Mesenchymal stem cell (in vitro differentiated cells and primary cell): ENCODE measurements at regions not wholly inside any gene's neighbourhood (a gene's known extent, or its start where the extent isn't known, plus 50 kb on each side); places are given as distances from the start of the nearest gene placed in this dataset.

Experiments used
- DNase-seq: peaks from one replicate; pipeline ENCODE4 v3.0.0-alpha.2; 2013
- H2AFZ ChIP-seq: one replicate; pipeline ENCODE4 v1.6.1; 2013; ENCODE audit warnings: low read depth, mild to moderate bottlenecking, control low read depth, inconsistent platforms, low read length, moderate library complexity
- H2AK5ac ChIP-seq: 2 replicates; pipeline ENCODE4 v1.6.1; 2013; ENCODE audit warnings: low read length, moderate library complexity, mild to moderate bottlenecking, inconsistent platforms; ENCODE audit not compliant: severe bottlenecking
- H2BK120ac ChIP-seq: one replicate; pipeline ENCODE4 v1.6.1; 2013; ENCODE audit warnings: low read depth, mild to moderate bottlenecking, inconsistent platforms, low read length, moderate library complexity
- H2BK12ac ChIP-seq, 2 experiments: one replicate each; pipeline ENCODE4 v1.6.1; 2013; ENCODE audit warnings: inconsistent platforms in 2 of 2, low read length in 2 of 2, mild to moderate bottlenecking in 2 of 2, moderate library complexity in 2 of 2, control low read depth in 1 of 2
- H2BK15ac ChIP-seq: one replicate; pipeline ENCODE4 v1.6.1; 2013; ENCODE audit warnings: mild to moderate bottlenecking, low read depth, inconsistent platforms; ENCODE audit not compliant: poor library complexity, severe bottlenecking
- H2BK5ac ChIP-seq: 2 replicates; pipeline ENCODE4 v1.6.1; 2013; ENCODE audit warnings: low read depth, mild to moderate bottlenecking, low read length, control low read depth, inconsistent platforms; ENCODE audit not compliant: poor library complexity, severe bottlenecking
- H3K14ac ChIP-seq, 2 experiments: one replicate each; pipeline ENCODE4 v1.6.1; 2013; ENCODE audit warnings: inconsistent platforms in 2 of 2, low read length in 2 of 2, control low read depth in 1 of 2, mild to moderate bottlenecking in 1 of 2, moderate library complexity in 1 of 2
- H3K18ac ChIP-seq, 2 experiments: one replicate each; pipeline ENCODE4 v1.6.1; 2013; ENCODE audit warnings: inconsistent platforms in 2 of 2, low read length in 2 of 2, control low read depth in 1 of 2, low read depth in 1 of 2, mild to moderate bottlenecking in 1 of 2
- H3K23ac ChIP-seq, 2 experiments: one replicate each; pipeline ENCODE4 v1.6.1; 2013; ENCODE audit warnings: inconsistent platforms in 2 of 2, low read length in 2 of 2, mild to moderate bottlenecking in 2 of 2, moderate library complexity in 2 of 2, control low read depth in 1 of 2
- H3K27ac ChIP-seq: 2 replicates; pipeline ENCODE4 v1.5.1; 2013; ENCODE audit warnings: mild to moderate bottlenecking, moderate library complexity, low read length, control low read depth, inconsistent platforms; ENCODE audit not compliant: poor library complexity, severe bottlenecking
- H3K27me3 ChIP-seq, 2 experiments: 2 replicates each; pipeline versions ENCODE4 v1.6.1 to v1.7.0; 2013; ENCODE audit warnings: low read length in 2 of 2, mild to moderate bottlenecking in 2 of 2, moderate library complexity in 2 of 2, control low read depth in 1 of 2, inconsistent platforms in 1 of 2; ENCODE audit not compliant: control insufficient read depth in 1 of 2, insufficient read depth in 1 of 2
- H3K36me3 ChIP-seq, 2 experiments: 2 replicates each; pipeline versions ENCODE4 v1.6.1 to v1.7.0; 2013; ENCODE audit warnings: low read length in 2 of 2, control low read depth in 1 of 2, inconsistent platforms in 1 of 2, low read depth in 1 of 2, mild to moderate bottlenecking in 1 of 2; ENCODE audit not compliant: insufficient read depth in 2 of 2, control insufficient read depth in 1 of 2
- H3K4ac ChIP-seq, 2 experiments: one replicate each; pipeline ENCODE4 v1.6.1; 2013; ENCODE audit warnings: inconsistent platforms in 2 of 2, low read length in 2 of 2, mild to moderate bottlenecking in 2 of 2, moderate library complexity in 2 of 2, control low read depth in 1 of 2, low read depth in 1 of 2
- H3K4me1 ChIP-seq: 2 replicates; pipeline ENCODE4 v1.6.1; 2013; ENCODE audit warnings: low read depth, low read length, control low read depth; ENCODE audit not compliant: control insufficient read depth, insufficient read depth
- H3K4me2 ChIP-seq: 2 replicates; pipeline ENCODE4 v1.6.1; 2013; ENCODE audit warnings: low read length, mild to moderate bottlenecking, inconsistent platforms; ENCODE audit not compliant: poor library complexity, severe bottlenecking
- H3K4me3 ChIP-seq, 2 experiments: 2 replicates each; pipeline versions ENCODE4 v1.5.1 to v1.7.0; 2013; ENCODE audit warnings: low read length in 2 of 2, mild to moderate bottlenecking in 2 of 2, control low read depth in 1 of 2, low read depth in 1 of 2; ENCODE audit not compliant: insufficient read depth in 1 of 2
- H3K79me1 ChIP-seq: replicated peaks from 2 replicates; pipeline ENCODE4 v1.6.1; 2013; ENCODE audit warnings: mild to moderate bottlenecking, control low read depth, low read length, inconsistent platforms; ENCODE audit not compliant: poor library complexity, severe bottlenecking
- H3K9ac ChIP-seq: 2 replicates; pipeline ENCODE4 v1.7.0; 2013; ENCODE audit warnings: mild to moderate bottlenecking, low read length, moderate library complexity
- H3K9me3 ChIP-seq: 2 replicates; pipeline ENCODE4 v1.7.0; 2013; ENCODE audit warnings: mild to moderate bottlenecking, low read length; ENCODE audit not compliant: control insufficient read depth
- H4K8ac ChIP-seq: one replicate; pipeline ENCODE4 v1.6.1; 2013; ENCODE audit warnings: inconsistent platforms, mild to moderate bottlenecking, low read length, moderate library complexity
- H4K91ac ChIP-seq: one replicate; pipeline ENCODE4 v1.6.1; 2013; ENCODE audit warnings: mild to moderate bottlenecking, low read length, inconsistent platforms
- WGBS: methylation state at CpG from one replicate; pipeline ENCODE4 v1.1.7; 2013; ENCODE audit warnings: mixed read lengths; 5-methylcytosine and 5-hydroxymethylcytosine counted together

DNA sequence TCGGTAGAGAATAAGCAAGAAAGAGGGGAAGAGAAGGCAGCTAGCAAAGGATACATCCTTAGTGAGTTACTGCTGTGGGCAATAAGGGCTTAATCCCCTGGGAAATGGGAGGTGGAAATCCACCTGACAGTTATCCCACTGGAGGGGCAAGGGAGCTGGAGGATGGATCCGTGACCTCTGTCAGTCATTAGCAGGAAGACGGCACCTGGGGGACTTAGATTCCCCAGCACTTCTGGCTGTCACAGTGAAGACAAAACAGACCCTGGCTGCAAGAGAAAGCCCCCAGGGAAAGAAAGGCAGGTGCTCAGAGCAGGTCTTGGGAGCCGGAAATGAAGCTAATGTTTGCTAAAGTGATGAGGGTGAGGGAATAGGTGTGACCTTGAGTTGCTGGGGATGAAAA is 70.4 kb upstream of the MRI1 start:
- Histone ChIP-seq H3K14ac (no peak overlapping the region), H3K4me1 (peaks cover 2% of the 10 kb centered on the region), H2BK120ac (no peak overlapping the region), H3K23ac (no peak overlapping the region), H3K4me3 (no peak overlapping the region), H2BK5ac (no peak overlapping the region), H4K8ac (no peak overlapping the region), H3K36me3 (no peaks in the 10 kb centered on the region), H2AFZ (no peak overlapping the region), H3K79me1 (no peaks in the 10 kb centered on the region), H3K18ac (no peak overlapping the region), H2BK12ac (no peak overlapping the region), H3K4ac (no peak overlapping the region), H3K4me2 (no peak overlapping the region), H2AK5ac (no peak overlapping the region), H3K27ac (no peak overlapping the region), H2BK15ac (no peak overlapping the region), H3K27me3 (peaks cover 0 to 13% of the 10 kb centered on the region in 2 experiments), H3K9me3 (no peaks in the 10 kb centered on the region), H4K91ac (no peak overlapping the region), H3K9ac (no peak overlapping the region)
- 80% methylated on average over 4 of the region's 4 CpGs for WGBS
- DNase-seq, result no peak

DNA sequence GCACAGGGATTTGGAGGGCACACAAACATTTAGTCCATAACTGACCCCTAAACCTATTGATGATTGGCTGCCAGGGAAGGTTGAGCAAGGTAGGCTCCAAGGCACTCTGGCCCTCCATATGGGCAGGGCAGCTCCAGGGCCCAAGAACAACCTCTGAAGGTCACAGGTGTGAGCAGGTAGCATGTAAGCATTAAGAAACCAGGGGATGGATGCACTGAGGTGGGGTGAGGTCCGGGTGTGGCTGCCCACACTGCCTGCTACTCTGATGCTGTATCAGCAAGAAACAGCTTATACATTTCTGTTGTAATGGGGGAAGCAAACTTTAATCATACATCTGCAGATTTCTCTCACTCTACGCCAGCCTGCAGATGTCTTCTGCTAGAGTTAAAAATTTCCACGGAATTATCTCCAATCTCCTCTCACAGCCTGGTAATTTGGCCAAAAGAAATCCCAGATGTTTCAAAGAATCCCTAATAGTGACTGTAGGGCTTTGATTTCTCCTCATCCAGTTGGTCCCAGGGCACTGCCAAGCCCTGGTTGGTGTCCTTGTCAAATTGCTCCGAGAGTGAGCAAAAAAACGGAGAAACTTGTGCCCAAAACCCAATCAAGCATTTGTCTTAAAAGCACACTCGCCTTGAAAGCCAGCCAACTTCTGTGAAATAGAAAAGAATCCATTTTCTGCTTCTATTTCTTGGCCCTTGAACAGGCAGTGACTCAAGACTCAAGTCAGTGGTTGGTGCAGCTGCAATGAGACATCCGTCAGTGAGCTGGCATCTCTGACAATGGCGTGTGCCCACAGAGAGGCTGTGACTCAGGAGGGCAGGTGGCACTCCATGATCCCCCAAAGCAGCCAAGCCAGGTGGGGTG is 72.5 kb upstream of the MRI1 start:
- Histone ChIP-seq H2AK5ac (no peak overlapping the region), H3K18ac (no peak overlapping the region), H3K14ac (no peak overlapping the region), H3K9me3 (no peaks in the 10 kb centered on the region), H3K23ac (no peak overlapping the region), H2BK12ac (no peak overlapping the region), H3K4me2 (no peak overlapping the region), H3K36me3 (no peaks in the 10 kb centered on the region), H2AFZ (no peak overlapping the region), H2BK120ac (no peak overlapping the region), H3K4me3 (peak overlapping the region in 1 of 2 experiments; percentile 41), H4K8ac (no peak overlapping the region), H3K27me3 (peaks cover 0 to 10% of the 10 kb centered on the region in 2 experiments), H2BK5ac (no peak overlapping the region), H3K27ac (no peak overlapping the region), H3K79me1 (no peaks in the 10 kb centered on the region), H3K4me1 (peaks cover 2% of the 10 kb centered on the region), H3K9ac (peak overlapping the region; percentile 37), H4K91ac (no peak overlapping the region), H3K4ac (no peak overlapping the region), H2BK15ac (no peak overlapping the region)
- DNase-seq, result no peak
- 73% methylated on average over 8 of the region's 8 CpGs for WGBS

DNA sequence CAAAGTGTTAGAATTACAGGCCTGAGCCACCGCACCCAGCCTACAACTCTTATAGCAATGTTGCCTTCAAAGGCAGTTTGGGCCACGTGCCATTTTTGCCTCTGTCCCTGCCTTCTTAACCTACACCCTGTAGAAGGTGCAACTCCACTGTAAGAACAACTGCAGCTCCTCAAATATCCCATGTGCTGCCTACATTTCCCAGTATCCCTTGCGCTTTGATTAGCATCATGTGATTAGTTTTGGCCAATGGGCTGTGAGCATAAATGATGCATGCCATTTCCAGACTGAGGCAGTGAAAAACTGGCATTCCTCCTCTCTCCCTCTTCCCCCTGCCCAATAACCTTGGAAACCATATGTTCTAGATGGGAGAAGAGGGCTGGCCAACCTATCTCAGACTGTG is 75.2 kb upstream of the MRI1 start:
- Histone ChIP-seq H2AFZ (no peak overlapping the region), H3K4me1 (peaks cover 2% of the 10 kb centered on the region), H3K27me3 (peaks cover 0 to 3% of the 10 kb centered on the region in 2 experiments), H3K36me3 (no peaks in the 10 kb centered on the region), H3K9me3 (no peaks in the 10 kb centered on the region), H2BK120ac (no peak overlapping the region), H3K4ac (no peak overlapping the region), H3K4me2 (no peak overlapping the region), H4K8ac (no peak overlapping the region), H3K4me3 (no peak overlapping the region), H2BK12ac (no peak overlapping the region), H2BK5ac (no peak overlapping the region), H3K27ac (no peak overlapping the region), H4K91ac (peak overlapping the region; percentile 27), H3K18ac (no peak overlapping the region), H3K23ac (no peak overlapping the region), H3K14ac (no peak overlapping the region), H2BK15ac (no peak overlapping the region), H2AK5ac (no peak overlapping the region), H3K79me1 (no peaks in the 10 kb centered on the region), H3K9ac (no peak overlapping the region)
- WGBS, result 64% methylated on average over 3 of the region's 3 CpGs
- peak; percentile 3 for DNase-seq

DNA sequence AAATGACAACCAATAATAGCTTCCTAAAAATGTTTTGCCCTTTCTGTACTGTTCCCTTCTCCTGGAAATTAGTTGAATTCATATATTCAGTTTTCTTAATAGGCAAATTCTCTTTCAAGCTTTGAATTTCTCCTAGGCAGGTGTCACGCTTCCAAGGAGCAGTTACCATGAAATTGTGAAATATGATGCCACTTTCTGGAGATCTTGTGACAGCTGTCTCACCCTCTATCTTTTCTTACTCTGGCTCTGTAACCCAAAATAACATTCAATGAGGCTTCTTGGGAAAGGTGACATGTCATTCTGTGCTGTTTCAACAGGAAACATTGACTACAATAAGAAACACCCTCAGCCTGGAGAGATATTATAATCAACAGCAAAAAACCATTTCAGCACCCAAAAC is 80.3 kb upstream of the MRI1 start:
- Histone ChIP-seq H2BK15ac (no peak overlapping the region), H2AK5ac (no peak overlapping the region), H3K4me2 (no peak overlapping the region), H3K4me3 (no peak overlapping the region), H2AFZ (no peak overlapping the region), H4K91ac (no peak overlapping the region), H3K9me3 (peaks cover 15% of the 10 kb centered on the region), H3K27ac (no peak overlapping the region), H3K36me3 (no peaks in the 10 kb centered on the region), H4K8ac (no peak overlapping the region), H3K23ac (no peak overlapping the region), H3K79me1 (no peaks in the 10 kb centered on the region), H2BK12ac (no peak overlapping the region), H3K4ac (no peak overlapping the region), H2BK120ac (no peak overlapping the region), H3K18ac (no peak overlapping the region), H3K27me3 (no peaks in the 10 kb centered on the region), H3K9ac (no peak overlapping the region), H3K4me1 (no peaks in the 10 kb centered on the region), H3K14ac (no peak overlapping the region), H2BK5ac (no peak overlapping the region)
- 50% methylated on average over 1 of the region's 1 CpG for WGBS
- no peak for DNase-seq
